ENCODE measurements at regions not wholly inside any gene's neighbourhood (a gene's known extent, or its start where the extent isn't known, plus 50 kb on each side); places are given as distances from the start of the nearest gene placed in this dataset.

DNA sequence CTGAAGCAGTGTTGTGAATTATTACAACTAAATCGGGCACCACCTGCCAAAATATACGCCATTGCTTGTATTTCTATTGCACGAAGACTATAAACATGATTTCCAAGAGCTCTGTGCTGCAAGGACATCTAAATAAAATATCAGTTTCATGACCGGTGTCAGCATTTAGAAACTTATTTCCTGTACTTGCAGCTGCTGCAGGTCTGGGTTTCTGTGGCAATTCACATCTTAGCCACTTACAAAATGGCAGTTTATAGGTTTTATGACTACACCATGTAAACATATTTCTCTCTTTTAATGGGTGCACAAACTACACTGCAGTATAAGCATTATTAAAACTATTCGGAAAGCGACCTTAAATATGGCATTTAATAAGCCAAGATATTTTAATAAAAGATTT is 359.4 kb downstream of the VPS13C start:
- intact Hi-C loops (cut with DNase I), result loop anchor here (10.0 kb wide), 1 partner anchor 134 kb away; no protein-coding TSS in a partner anchor
- WGBS, 2 donors, result 88 to 89% methylated on average over 6 of the region's 6 CpGs
- H3K36me3 ChIP-seq, result no peaks in the 10 kb centered on the region
- H3K4me1 ChIP-seq, result no peaks in the 10 kb centered on the region
- H3K9me3 ChIP-seq, result no peaks in the 10 kb centered on the region
- H3K27me3 ChIP-seq, result no peaks in the 10 kb centered on the region
- TF ChIP-seq, protein P1, sequence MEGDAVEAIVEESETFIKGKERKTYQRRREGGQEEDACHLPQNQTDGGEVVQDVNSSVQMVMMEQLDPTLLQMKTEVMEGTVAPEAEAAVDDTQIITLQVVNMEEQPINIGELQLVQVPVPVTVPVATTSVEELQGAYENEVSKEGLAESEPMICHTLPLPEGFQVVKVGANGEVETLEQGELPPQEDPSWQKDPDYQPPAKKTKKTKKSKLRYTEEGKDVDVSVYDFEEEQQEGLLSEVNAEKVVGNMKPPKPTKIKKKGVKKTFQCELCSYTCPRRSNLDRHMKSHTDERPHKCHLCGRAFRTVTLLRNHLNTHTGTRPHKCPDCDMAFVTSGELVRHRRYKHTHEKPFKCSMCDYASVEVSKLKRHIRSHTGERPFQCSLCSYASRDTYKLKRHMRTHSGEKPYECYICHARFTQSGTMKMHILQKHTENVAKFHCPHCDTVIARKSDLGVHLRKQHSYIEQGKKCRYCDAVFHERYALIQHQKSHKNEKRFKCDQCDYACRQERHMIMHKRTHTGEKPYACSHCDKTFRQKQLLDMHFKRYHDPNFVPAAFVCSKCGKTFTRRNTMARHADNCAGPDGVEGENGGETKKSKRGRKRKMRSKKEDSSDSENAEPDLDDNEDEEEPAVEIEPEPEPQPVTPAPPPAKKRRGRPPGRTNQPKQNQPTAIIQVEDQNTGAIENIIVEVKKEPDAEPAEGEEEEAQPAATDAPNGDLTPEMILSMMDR (IDR thresholded peaks at IDR 0.05), result no peak
- TF ChIP-seq POLR2A (IDR thresholded peaks at IDR 0.05), result no peak
- no peak overlapping the region for H3K4me3 ChIP-seq (replicated peaks in 1 of 3)
- no peak overlapping the region for H3K27ac ChIP-seq
- DNase-seq, result no peak

DNA sequence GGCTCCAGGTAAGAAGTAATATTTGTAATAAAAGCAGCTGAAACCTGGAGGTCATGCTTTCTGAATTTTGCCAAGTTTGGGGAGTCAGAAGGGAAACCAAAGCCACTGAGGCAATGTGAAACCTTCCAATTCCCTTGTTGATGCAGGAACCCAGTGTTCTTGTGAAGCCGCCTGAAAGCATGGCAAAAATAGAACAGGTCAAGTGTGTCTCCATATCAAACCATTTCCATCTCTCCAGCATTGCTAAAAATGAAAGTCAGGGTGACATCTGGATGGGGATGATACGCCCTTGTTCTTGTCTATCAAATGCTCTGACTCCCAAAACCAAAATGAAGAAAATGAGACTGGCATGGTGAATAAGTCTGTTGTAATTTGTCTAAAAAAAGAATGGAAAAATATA is 362.5 kb downstream of the VPS13C start:
- TF ChIP-seq, protein P1 (IDR thresholded peaks at IDR 0.05), result no peak
- no peak for TF ChIP-seq POLR2A (IDR thresholded peaks at IDR 0.05)
- H3K9me3 ChIP-seq, result no peaks in the 10 kb centered on the region
- no peak overlapping the region for H3K27ac ChIP-seq
- H3K4me3 ChIP-seq (replicated peaks in 1 of 3), result no peak overlapping the region
- 92 to 93% methylated on average over 2 of the region's 2 CpGs for WGBS, 2 donors
- H3K4me1 ChIP-seq, result no peaks in the 10 kb centered on the region
- intact Hi-C loops (cut with DNase I), result no loop called here
- no peaks in the 10 kb centered on the region for H3K36me3 ChIP-seq
- no peak for DNase-seq
- no peaks in the 10 kb centered on the region for H3K27me3 ChIP-seq

DNA sequence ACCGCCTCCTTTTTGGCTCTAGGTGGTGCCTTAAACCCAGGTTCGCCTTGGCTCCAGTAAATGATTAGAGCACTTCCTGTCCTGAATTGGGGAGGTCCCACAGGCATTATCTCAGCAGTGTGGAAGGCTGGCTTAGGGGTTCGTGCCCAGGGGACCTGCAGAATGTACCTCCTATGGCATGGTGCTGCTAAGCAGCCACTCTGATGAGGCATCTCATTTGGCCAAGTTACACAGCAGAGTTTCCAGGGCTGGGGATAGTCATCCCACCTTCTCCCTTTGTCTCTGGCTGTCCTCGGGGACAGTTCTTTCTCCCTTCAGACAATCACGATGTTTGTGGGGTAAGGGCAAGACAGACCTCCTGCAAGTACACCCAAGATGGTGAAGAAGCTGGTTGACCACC is 371.2 kb downstream of the VPS13C start:
- H3K27me3 ChIP-seq, result no peaks in the 10 kb centered on the region
- no peak overlapping the region for H3K4me3 ChIP-seq (replicated peaks in 1 of 3)
- TF ChIP-seq POLR2A (IDR thresholded peaks at IDR 0.05), result no peak
- TF ChIP-seq, protein P1 (IDR thresholded peaks at IDR 0.05), result no peak
- H3K36me3 ChIP-seq, result no peaks in the 10 kb centered on the region
- H3K4me1 ChIP-seq, result no peaks in the 10 kb centered on the region
- no peak for DNase-seq
- no peak overlapping the region for H3K27ac ChIP-seq
- 89 to 95% methylated on average over 4 to 5 of the region's 5 CpGs for WGBS, 2 donors
- intact Hi-C loops (cut with DNase I), result no loop called here
- no peaks in the 10 kb centered on the region for H3K9me3 ChIP-seq

DNA sequence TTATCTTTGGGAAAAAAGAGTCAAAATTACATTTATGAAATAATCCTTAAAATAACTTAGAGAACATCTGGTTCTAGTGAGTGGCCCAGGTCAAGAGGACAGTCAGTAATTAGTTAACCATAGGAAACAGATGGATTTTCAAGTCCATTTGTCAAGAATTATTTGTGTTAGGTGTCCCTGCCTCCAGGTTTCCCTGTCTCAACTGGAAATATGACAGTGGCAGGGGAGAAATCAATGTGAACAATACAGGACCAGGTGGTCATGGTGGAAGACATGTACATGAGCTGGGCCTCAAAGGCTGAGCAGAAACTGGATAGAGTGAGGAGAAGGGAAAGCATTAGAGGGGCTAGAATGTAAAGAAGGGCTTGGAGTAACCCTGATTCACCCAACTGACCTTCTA is 372.6 kb downstream of the VPS13C start:
- Histone ChIP-seq H3K4me1 (no peaks in the 10 kb centered on the region), H3K27ac (no peak overlapping the region), H3K27me3 (no peaks in the 10 kb centered on the region), H3K4me3 (replicated peaks in 1 of 3) (no peak overlapping the region), H3K9me3 (no peaks in the 10 kb centered on the region), H3K36me3 (no peaks in the 10 kb centered on the region)
- intact Hi-C loops (cut with DNase I), result no loop called here
- TF ChIP-seq, protein P1 (IDR thresholded peaks at IDR 0.05), result no peak
- TF ChIP-seq POLR2A (IDR thresholded peaks at IDR 0.05), result no peak
- no peak for DNase-seq

DNA sequence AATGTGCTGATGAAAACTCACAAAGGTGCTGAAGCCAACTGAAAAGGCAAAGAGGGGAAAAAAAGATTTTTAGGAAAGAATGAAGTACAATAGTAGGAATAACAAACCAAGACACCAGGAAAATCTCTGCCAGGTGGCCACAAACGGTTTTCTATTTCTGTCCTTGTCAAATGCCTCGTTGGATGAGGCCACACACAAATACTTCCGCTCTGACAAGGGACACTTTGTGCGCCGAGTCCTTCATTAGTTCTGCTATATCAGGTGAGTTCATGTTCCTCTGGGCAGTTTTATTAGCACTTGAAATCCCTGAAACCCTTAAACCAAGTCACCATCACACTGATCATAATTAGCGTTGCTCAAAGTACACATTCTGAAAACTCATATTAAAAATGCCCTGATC is 373.1 kb downstream of the VPS13C start:
- no peak for DNase-seq
- Histone ChIP-seq H3K9me3 (no peaks in the 10 kb centered on the region), H3K27ac (no peak overlapping the region), H3K27me3 (no peaks in the 10 kb centered on the region), H3K36me3 (no peaks in the 10 kb centered on the region), H3K4me1 (no peaks in the 10 kb centered on the region), H3K4me3 (replicated peaks in 1 of 3) (no peak overlapping the region)
- TF ChIP-seq POLR2A (IDR thresholded peaks at IDR 0.05), result no peak
- TF ChIP-seq, protein P1 (IDR thresholded peaks at IDR 0.05), result no peak
- intact Hi-C loops (cut with DNase I), result no loop called here
- 70 to 71% methylated on average over 6 of the region's 6 CpGs for WGBS, 2 donors
